ENCODE measurements at regions not wholly inside any gene's neighbourhood (a gene's known extent, or its start where the extent isn't known, plus 50 kb on each side); places are given as distances from the start of the nearest gene placed in this dataset.
A peak's percentile ranks its signal among the peaks of the same experiment; 100 is the strongest.

DNA sequence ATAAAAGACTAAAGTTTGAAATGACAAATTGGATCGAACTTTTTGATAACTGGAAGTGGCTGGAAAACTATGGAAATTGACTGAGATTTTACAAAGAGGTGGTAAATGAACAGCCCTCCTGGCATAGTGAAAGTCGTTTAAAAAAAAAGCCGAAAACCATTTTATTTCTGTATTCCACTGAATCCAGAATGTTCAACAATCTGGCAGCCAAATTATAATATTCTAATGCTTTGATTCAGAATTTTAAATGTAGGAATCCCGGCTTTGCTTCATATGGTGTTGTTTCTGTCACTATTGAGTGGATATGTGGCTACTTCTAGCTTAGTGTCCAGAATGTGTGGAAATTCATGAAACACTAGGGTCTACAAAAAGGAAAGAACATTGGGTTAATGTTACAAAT lies 208.9 kb upstream of the DCBLD2 start:
- 92 to 93% methylated on average over 4 of the region's 4 CpGs for WGBS, 2 donors
- Histone ChIP-seq H3K27ac (ENCODE audit: low read depth in 1 of 2, low read length in 2 of 2) (no peak overlapping the region), H3K36me3 (ENCODE audit: control insufficient read depth in 1 of 2, insufficient read depth in 2 of 2, low read length in 1 of 2) (no peaks in the 10 kb centered on the region), H3K4me1 (ENCODE audit: control insufficient read depth in 1 of 2, insufficient read depth in 2 of 2, low read length in 2 of 2) (peaks cover 0 to 1% of the 10 kb centered on the region in 2 donors), H3K9me3 (ENCODE audit: control insufficient read depth, low read length) (peaks cover 3% of the 10 kb centered on the region), H3K4me3 (ENCODE audit: low read length in 2 of 2) (no peak overlapping the region), H3K27me3 (ENCODE audit: control insufficient read depth in 1 of 2, insufficient read depth in 2 of 2, low read length in 1 of 2) (no peaks in the 10 kb centered on the region)
- DNase-seq (no peak), ATAC-seq (ENCODE audit: low FRiP score) (no peak)
- intact Hi-C loops (cut with DNase I): no loop called here

DNA sequence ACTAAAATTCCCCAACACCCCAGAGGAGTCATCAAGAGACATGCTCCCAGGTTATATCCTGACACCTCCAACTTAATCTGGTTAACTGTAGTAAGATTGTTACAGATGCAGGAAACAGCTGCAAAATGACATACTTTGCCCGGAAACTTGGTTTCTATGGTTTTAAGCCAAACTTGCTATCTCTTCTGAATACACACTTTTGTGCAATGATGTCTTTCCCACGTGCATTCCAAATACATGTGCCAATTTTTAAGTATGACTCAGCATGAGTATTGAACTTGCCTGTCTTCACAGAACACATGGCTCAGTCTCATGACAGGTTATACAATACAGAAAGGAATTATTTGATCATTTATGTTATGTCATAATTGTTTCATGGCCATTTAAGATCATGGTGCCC lies 207.0 kb upstream of the DCBLD2 start:
- intact Hi-C loops (cut with DNase I): no loop called here
- no peaks in the 10 kb centered on the region for H3K27me3 ChIP-seq (ENCODE audit: control insufficient read depth in 1 of 2, insufficient read depth in 2 of 2, low read length in 1 of 2)
- H3K4me1 ChIP-seq (ENCODE audit: control insufficient read depth in 1 of 2, insufficient read depth in 2 of 2, low read length in 2 of 2): peaks cover 0 to 1% of the 10 kb centered on the region in 2 donors
- no peak overlapping the region for H3K4me3 ChIP-seq (ENCODE audit: low read length in 2 of 2)
- WGBS, 2 donors: 10 to 15% methylated on average over 2 of the region's 2 CpGs
- no peak for ATAC-seq (ENCODE audit: low FRiP score)
- H3K27ac ChIP-seq (ENCODE audit: low read depth in 1 of 2, low read length in 2 of 2): no peak overlapping the region
- no peaks in the 10 kb centered on the region for H3K9me3 ChIP-seq (ENCODE audit: control insufficient read depth, low read length)
- H3K36me3 ChIP-seq (ENCODE audit: control insufficient read depth in 1 of 2, insufficient read depth in 2 of 2, low read length in 1 of 2): no peaks in the 10 kb centered on the region
- DNase-seq: no peak

DNA sequence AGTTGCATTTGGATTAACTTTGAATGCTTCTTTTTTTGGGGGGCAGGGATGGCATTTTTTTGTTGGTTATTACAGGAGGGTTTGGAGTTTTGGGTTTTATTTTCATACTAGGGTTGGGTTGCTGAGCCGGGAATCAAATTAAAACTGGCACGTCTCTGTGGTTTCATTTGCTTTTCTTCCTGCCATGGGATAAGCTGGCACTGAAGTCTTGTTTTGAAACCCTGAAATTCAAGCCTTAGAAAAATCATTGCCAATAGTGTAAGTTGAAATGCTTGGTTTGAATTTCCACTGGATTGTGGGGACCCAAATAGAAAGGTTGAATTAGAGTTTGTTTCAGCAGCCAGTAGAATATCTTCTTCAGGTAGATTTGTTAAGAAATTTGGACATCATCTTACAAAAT lies 193.1 kb upstream of the DCBLD2 start:
- intact Hi-C loops (cut with DNase I): no loop called here
- Histone ChIP-seq H3K4me3 (ENCODE audit: low read length in 2 of 2) (peak overlapping the region in 1 of 2 donors; percentile 10), H3K27ac (ENCODE audit: low read depth in 1 of 2, low read length in 2 of 2) (peak overlapping the region; percentile 25 to 51), H3K27me3 (ENCODE audit: control insufficient read depth in 1 of 2, insufficient read depth in 2 of 2, low read length in 1 of 2) (no peaks in the 10 kb centered on the region), H3K36me3 (ENCODE audit: control insufficient read depth in 1 of 2, insufficient read depth in 2 of 2, low read length in 1 of 2) (no peaks in the 10 kb centered on the region), H3K4me1 (ENCODE audit: control insufficient read depth in 1 of 2, insufficient read depth in 2 of 2, low read length in 2 of 2) (no peaks in the 10 kb centered on the region), H3K9me3 (ENCODE audit: control insufficient read depth, low read length) (no peaks in the 10 kb centered on the region)
- DNase-seq (no peak), ATAC-seq (ENCODE audit: low FRiP score) (no peak)
- 3 to 5% methylated on average over 2 of the region's 2 CpGs for WGBS, 2 donors

DNA sequence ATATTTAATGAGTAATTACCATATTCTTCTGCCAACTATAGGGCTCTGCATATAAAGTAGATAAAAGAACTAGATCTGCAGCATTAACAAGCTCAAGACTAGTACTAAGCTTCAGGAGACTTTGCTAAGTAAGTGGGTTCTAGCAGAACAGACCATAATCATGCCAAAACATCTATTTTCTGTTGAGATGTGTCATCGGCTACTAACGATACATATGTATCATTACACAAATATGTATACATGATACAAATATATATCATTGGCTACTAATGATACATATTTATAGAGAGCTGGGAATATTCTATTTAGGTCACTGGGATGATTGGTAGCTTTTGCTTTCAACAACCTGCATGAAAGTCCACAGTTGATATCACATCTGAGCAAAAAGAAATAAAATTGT lies 185.8 kb upstream of the DCBLD2 start:
- Histone ChIP-seq H3K27ac (ENCODE audit: low read depth in 1 of 2, low read length in 2 of 2) (no peak overlapping the region), H3K4me3 (ENCODE audit: low read length in 2 of 2) (no peak overlapping the region), H3K9me3 (ENCODE audit: control insufficient read depth, low read length) (no peaks in the 10 kb centered on the region), H3K4me1 (ENCODE audit: control insufficient read depth in 1 of 2, insufficient read depth in 2 of 2, low read length in 2 of 2) (no peaks in the 10 kb centered on the region), H3K36me3 (ENCODE audit: control insufficient read depth in 1 of 2, insufficient read depth in 2 of 2, low read length in 1 of 2) (no peaks in the 10 kb centered on the region), H3K27me3 (ENCODE audit: control insufficient read depth in 1 of 2, insufficient read depth in 2 of 2, low read length in 1 of 2) (no peaks in the 10 kb centered on the region)
- 78 to 88% methylated on average over 2 of the region's 2 CpGs for WGBS, 2 donors
- intact Hi-C loops (cut with DNase I): no loop called here
- DNase-seq (no peak), ATAC-seq (ENCODE audit: low FRiP score) (no peak)

DNA sequence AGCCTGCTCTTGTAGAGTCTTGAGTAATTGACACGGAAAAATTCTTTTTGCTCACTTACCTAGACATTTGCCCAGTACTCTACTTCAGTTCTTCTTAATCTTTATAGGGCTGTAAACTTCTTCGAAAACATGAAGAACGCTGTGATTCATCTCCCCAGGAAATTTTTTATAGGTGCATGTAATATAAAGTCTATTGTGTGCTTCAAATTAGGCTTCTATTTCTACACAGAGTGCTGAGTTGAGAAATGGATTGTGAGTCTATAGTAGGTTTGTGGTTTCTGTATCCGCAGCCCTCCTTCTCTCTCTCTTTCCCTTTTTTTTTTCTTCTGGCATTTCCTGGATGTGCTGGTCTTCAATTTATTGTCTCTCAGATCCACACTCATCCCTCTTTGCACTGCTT lies 183.3 kb upstream of the DCBLD2 start:
- H3K27ac ChIP-seq (ENCODE audit: low read depth in 1 of 2, low read length in 2 of 2): no peak overlapping the region
- ATAC-seq (ENCODE audit: low FRiP score) (no peak), DNase-seq (no peak)
- no peak overlapping the region for H3K4me3 ChIP-seq (ENCODE audit: low read length in 2 of 2)
- no peaks in the 10 kb centered on the region for H3K36me3 ChIP-seq (ENCODE audit: control insufficient read depth in 1 of 2, insufficient read depth in 2 of 2, low read length in 1 of 2)
- H3K4me1 ChIP-seq (ENCODE audit: control insufficient read depth in 1 of 2, insufficient read depth in 2 of 2, low read length in 2 of 2): no peaks in the 10 kb centered on the region
- H3K27me3 ChIP-seq (ENCODE audit: control insufficient read depth in 1 of 2, insufficient read depth in 2 of 2, low read length in 1 of 2): no peaks in the 10 kb centered on the region
- H3K9me3 ChIP-seq (ENCODE audit: control insufficient read depth, low read length): no peaks in the 10 kb centered on the region
- 88% methylated on average over 4 of the region's 4 CpGs for WGBS, 2 donors
- intact Hi-C loops (cut with DNase I): no loop called here

DNA sequence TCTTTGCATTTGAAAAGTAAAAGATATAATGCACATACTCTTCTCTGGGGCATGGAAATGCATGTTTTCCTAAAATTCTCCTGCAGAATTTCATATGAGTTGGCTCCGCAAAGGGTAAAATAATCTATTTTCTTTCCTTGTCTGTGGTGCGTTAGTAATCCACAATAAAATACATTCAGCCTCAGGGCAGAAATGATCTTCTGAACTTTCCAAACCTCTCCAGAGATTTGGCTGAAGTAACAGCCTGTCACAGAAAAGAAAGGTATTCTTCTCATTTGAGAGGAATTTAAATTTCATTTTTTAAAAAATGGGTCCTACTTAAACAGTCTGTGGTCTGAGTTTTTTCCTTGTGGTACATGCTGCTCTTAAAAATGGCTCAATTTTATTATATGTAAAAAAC lies 182.7 kb upstream of the DCBLD2 start:
- intact Hi-C loops (cut with DNase I): no loop called here
- no peak for DNase-seq
- Histone ChIP-seq H3K4me1 (ENCODE audit: control insufficient read depth in 1 of 2, insufficient read depth in 2 of 2, low read length in 2 of 2) (no peaks in the 10 kb centered on the region), H3K27me3 (ENCODE audit: control insufficient read depth in 1 of 2, insufficient read depth in 2 of 2, low read length in 1 of 2) (no peaks in the 10 kb centered on the region), H3K27ac (ENCODE audit: low read depth in 1 of 2, low read length in 2 of 2) (no peak overlapping the region), H3K36me3 (ENCODE audit: control insufficient read depth in 1 of 2, insufficient read depth in 2 of 2, low read length in 1 of 2) (no peaks in the 10 kb centered on the region), H3K9me3 (ENCODE audit: control insufficient read depth, low read length) (no peaks in the 10 kb centered on the region), H3K4me3 (ENCODE audit: low read length in 2 of 2) (no peak overlapping the region)
- ATAC-seq (ENCODE audit: low FRiP score): no peak
- WGBS, 2 donors: 65 to 74% methylated on average over 2 of the region's 2 CpGs

DNA sequence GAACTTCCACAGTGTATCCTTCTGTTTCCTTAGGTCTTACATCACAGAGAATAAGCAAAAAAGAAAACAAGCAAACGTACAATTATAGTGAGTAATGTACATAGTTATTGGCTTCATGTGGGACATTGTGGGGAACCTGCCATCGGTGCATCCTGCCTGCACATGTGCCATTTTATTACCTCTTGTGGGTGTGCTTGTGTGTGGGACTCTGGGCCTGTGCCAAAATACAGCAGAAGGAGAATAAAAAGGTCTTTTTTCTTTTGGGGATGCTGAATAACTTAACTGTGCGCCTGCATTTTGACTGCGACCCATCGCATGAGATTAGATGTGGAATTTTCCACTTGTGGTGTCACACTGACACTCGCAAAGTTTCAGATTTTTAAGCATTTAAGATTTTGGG lies 169.6 kb upstream of the DCBLD2 start:
- no peaks in the 10 kb centered on the region for H3K9me3 ChIP-seq (ENCODE audit: control insufficient read depth, low read length)
- no peaks in the 10 kb centered on the region for H3K36me3 ChIP-seq (ENCODE audit: control insufficient read depth in 1 of 2, insufficient read depth in 2 of 2, low read length in 1 of 2)
- H3K4me3 ChIP-seq (ENCODE audit: low read length in 2 of 2): no peak overlapping the region
- intact Hi-C loops (cut with DNase I): no loop called here
- H3K27me3 ChIP-seq (ENCODE audit: control insufficient read depth in 1 of 2, insufficient read depth in 2 of 2, low read length in 1 of 2): no peaks in the 10 kb centered on the region
- ATAC-seq (ENCODE audit: low FRiP score) (no peak), DNase-seq (no peak)
- H3K4me1 ChIP-seq (ENCODE audit: control insufficient read depth in 1 of 2, insufficient read depth in 2 of 2, low read length in 2 of 2): no peaks in the 10 kb centered on the region
- 87 to 90% methylated on average over 6 of the region's 6 CpGs for WGBS, 2 donors
- no peak overlapping the region for H3K27ac ChIP-seq (ENCODE audit: low read depth in 1 of 2, low read length in 2 of 2)

DNA sequence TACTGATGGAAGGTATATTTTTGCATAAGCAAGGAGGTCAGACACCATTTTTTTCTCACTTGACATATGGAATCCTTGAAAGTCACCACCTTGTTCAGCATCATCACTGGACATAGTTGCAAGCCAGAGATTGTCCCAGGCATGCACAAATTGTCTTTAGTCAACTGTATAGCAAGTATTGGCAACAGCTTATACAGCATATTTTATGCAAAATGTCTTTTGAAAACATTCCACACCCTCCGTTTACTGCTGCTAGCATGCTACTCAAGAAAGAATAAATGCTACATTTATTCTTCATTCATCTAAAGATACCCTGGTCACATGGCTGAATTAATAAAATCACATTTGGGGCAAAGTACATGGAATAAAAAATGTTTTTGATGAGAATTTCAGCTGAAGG lies 168.5 kb upstream of the DCBLD2 start:
- no peaks in the 10 kb centered on the region for H3K36me3 ChIP-seq (ENCODE audit: control insufficient read depth in 1 of 2, insufficient read depth in 2 of 2, low read length in 1 of 2)
- no peak for DNase-seq
- H3K9me3 ChIP-seq (ENCODE audit: control insufficient read depth, low read length): no peaks in the 10 kb centered on the region
- no peak for ATAC-seq (ENCODE audit: low FRiP score)
- WGBS, 2 donors: 56 to 65% methylated on average over 1 of the region's 1 CpG
- no peaks in the 10 kb centered on the region for H3K27me3 ChIP-seq (ENCODE audit: control insufficient read depth in 1 of 2, insufficient read depth in 2 of 2, low read length in 1 of 2)
- no peak overlapping the region for H3K4me3 ChIP-seq (ENCODE audit: low read length in 2 of 2)
- no peak overlapping the region for H3K27ac ChIP-seq (ENCODE audit: low read depth in 1 of 2, low read length in 2 of 2)
- intact Hi-C loops (cut with DNase I): no loop called here
- H3K4me1 ChIP-seq (ENCODE audit: control insufficient read depth in 1 of 2, insufficient read depth in 2 of 2, low read length in 2 of 2): no peaks in the 10 kb centered on the region

DNA sequence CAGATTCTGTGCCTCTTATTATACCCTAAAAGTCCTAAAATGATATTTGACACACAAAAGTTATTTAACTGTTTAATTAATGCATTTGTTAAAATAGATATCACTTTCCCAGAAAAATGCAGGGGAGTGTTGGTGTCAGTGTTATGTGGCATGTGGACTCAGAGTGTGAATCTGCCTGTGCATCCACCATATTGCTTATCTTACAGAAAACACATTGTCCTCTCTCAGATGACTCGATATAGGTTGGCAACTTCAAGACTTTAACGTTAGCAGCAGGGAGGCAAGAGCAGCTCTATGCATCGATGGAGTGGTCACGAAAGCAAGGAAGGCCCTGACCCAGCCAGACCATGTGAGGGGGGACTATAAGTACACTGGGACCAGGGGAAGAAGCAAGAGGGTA lies 165.4 kb upstream of the DCBLD2 start:
- H3K27ac ChIP-seq (ENCODE audit: low read depth in 1 of 2, low read length in 2 of 2): no peak overlapping the region
- WGBS, 2 donors: 86 to 88% methylated on average over 4 of the region's 4 CpGs
- ATAC-seq (ENCODE audit: low FRiP score) (no peak), DNase-seq (no peak)
- no peaks in the 10 kb centered on the region for H3K9me3 ChIP-seq (ENCODE audit: control insufficient read depth, low read length)
- intact Hi-C loops (cut with DNase I): no loop called here
- H3K27me3 ChIP-seq (ENCODE audit: control insufficient read depth in 1 of 2, insufficient read depth in 2 of 2, low read length in 1 of 2): no peaks in the 10 kb centered on the region
- no peaks in the 10 kb centered on the region for H3K36me3 ChIP-seq (ENCODE audit: control insufficient read depth in 1 of 2, insufficient read depth in 2 of 2, low read length in 1 of 2)
- H3K4me1 ChIP-seq (ENCODE audit: control insufficient read depth in 1 of 2, insufficient read depth in 2 of 2, low read length in 2 of 2): no peaks in the 10 kb centered on the region
- no peak overlapping the region for H3K4me3 ChIP-seq (ENCODE audit: low read length in 2 of 2)
